GM21423 (cell line): ENCODE measurements at regions not wholly inside any gene's neighbourhood (a gene's known extent, or its start where the extent isn't known, plus 50 kb on each side); places are given as distances from the start of the nearest gene placed in this dataset.

Experiments
- ATAC-seq: cut with Tn5 transposase; IDR thresholded peaks from one replicate; pipeline ENCODE4 v1.9.1; 2021; ENCODE audit warnings: mild to moderate bottlenecking, moderate library complexity; ENCODE audit not compliant: unreplicated experiment

DNA sequence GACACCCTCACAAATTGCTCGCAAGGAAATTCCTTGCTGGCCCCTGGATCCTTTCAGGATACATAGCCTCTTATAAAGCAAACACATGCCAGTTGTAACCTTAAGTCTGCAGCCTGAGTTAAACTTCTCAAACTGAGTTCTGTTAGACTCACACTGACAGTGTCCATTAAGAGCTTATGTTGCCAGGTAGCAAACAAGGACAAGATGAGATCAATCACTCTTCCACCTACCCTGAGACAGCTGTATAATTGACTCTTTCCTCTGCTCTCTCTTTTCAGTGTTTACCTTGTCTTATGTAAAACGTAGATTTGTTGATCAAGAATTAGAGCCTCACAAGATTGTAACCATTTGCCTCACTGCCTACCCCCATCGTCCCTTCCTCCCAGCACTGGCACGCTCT, 359.8 kb downstream of the EPM2A start:
- no peak for ATAC-seq

GRCh38 chr6:145380186-145380585, 355.1 kb downstream of the EPM2A start:
- ATAC-seq, result no peak

DNA sequence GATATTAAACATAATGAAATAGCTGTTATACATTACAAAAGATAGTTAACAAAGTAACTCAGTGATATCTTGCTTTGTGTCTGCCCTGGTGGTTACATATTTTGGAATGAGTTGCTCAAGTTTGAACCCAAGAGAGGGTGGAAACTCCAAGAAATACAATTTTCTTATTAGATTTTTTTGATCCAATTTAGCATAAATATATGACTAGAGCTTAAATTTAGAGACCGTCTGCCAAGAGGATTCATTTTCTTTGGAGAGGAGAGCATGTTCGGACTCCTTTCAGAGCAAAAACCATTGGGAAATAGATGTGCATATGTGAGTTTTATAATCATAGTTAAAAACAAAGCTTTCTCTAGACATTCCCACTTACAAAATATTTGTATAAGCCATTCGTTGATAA, 353.4 kb downstream of the EPM2A start:
- no peak for ATAC-seq

DNA sequence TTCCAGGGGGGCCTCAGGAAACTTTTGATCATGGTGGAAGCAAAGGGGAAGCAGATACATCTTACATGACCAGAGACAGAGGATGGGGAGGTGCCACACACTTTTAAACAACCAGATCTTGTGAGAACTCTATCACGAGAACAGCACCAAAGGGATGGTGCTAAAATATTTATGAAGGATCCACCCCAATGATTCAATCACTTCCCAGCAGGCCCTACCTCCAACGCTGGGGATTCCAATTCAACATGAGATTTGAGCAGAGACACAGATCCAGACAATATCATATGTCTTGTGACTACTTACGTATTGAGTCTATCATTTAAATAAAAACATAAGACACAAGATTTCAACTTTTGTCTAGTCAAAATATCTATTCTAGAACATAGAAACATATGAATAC, 351.9 kb downstream of the EPM2A start:
- no peak for ATAC-seq

- no peak for ATAC-seq
These were observed 350.8 kb downstream of the EPM2A start for GRCh38 chr6:145384503-145384902.

- ATAC-seq, result no peak
These were observed 338.8 kb downstream of the EPM2A start for GRCh38 chr6:145396499-145396898.

- no peak for ATAC-seq
These were observed 334.8 kb downstream of the EPM2A start for GRCh38 chr6:145400508-145400907.

DNA sequence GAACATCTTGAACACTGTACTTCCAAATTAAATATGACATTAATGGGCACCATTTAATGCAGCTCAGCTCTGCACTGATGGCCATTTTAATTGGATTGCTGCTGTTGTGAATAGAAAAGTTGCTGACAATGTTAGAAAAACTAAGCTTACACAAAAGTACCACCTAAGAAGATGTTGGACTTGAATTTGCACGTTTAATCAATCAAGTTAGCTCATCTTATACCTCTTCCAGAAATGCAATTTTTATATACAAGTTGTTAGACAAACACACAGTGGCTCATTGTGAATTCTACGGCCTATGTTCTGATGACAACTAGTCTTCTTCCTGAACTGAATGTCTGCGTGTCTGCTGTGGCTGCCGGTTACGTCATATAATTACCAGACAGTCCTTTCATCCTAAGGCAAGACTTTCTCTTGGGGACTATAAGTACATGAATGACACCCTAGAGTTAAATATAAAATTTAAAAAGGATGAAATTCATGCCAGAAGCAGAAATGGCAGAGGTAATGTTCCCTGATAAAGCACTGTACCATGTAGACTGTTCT, 330.2 kb downstream of the EPM2A start:
- no peak for ATAC-seq

DNA sequence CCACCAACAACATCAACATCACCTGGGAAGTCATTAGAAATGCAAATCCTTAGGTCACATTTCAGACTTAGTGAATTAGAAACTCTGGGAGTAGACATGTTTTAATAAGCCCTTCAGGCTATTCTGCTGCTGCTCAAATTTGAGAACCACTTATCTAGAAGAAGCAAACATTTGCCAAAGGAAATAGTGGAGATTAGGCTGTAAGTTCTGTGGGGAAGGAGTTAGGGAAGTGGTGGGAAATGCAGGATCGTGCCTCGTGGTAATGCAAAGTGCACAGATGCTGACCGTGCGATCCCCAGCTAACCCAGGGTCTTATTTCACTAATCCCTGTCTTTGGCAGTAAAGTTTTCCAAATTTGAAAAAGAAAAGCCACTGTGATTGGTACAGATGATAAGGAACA, 328.5 kb downstream of the EPM2A start:
- no peak for ATAC-seq

DNA sequence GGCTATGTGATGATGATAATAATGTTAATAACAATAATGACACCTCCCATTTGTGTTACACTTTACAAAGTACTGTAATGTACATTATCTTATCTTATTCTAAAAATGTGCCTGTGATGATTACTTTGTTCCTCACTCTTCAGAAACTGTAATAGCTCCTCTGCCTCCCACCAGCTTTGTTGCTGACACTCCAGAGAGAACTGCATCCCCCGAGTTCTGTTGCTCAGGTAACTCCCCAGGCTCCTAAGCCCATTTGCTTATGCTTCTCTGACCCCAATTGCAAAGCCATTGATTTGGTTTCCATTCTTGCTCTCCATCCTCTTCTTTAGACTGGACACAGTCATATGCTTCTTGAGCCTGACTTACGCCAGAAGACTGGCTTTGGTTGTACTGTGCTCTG, 319.7 kb downstream of the EPM2A start:
- ATAC-seq, result no peak

- no peak for ATAC-seq
These were observed 314.7 kb downstream of the EPM2A start for GRCh38 chr6:145420599-145420998.

DNA sequence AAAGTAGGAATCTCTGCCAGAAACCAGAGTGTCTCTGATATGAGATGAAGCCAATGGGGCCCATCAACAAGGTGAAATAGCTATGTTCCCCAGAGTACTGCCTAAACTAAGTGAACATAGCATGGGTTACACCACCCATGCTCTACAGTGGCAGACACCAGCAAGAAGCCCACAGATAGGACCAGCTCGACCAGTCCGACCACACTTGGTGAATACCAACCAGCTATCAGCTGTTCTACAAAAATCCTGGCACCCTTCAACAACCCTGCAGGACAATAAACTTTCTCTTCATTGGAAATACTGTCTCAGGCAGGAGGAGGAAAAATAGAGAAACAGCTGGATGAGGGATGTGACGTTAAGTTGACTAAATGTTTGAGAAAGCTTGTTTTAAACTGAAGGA, 311.4 kb downstream of the EPM2A start:
- no peak for ATAC-seq

DNA sequence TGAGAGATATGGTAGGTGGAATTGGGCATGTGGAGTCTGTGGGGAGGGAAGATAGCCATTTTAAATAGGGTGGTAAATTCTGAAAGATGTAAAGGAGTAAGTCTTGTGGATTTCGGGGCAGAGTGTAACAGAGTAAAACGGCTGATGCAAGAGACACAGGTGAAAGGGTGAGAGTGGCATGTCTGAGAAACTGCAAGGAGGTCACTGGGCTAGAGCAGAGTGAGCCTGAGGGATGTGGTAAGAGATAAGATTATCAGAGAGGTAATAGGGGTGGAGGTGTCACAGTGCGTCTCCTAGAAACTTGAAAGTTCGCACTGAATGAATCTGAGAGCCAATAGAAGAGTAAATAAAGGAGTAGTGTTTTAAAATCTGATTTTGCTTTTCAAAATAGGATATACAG, 308.1 kb downstream of the EPM2A start:
- ATAC-seq, result no peak

- ATAC-seq, result no peak
These were observed 306.6 kb downstream of the EPM2A start for GRCh38 chr6:145428706-145429105.

GRCh38 chr6:145442110-145442509, 293.2 kb downstream of the EPM2A start:
- no peak for ATAC-seq

- no peak for ATAC-seq
These were observed 289.6 kb downstream of the EPM2A start for GRCh38 chr6:145445674-145446073.

- no peak for ATAC-seq
These were observed 284.3 kb downstream of the EPM2A start for GRCh38 chr6:145451029-145451428.

DNA sequence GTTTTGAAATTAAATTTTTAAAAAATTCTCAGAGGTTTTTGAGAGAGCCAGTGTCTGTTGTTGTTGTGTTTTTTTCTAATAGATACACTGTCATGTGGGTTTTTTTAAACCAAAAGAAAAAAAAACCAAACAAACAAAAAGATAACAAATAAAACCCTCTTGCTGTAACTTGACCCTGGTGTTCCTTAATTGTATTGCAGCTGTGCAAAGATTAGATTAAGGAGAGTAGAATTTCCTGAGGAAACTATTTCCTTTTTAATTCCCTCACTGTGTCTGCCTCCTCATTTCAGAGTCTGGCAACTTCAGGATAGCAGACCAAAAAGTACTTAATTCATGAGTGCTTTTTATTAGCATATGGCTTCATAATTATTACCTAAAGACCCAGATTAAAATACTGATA, 281.9 kb downstream of the EPM2A start:
- no peak for ATAC-seq

GRCh38 chr6:145454006-145454405, 281.3 kb downstream of the EPM2A start:
- no peak for ATAC-seq

DNA sequence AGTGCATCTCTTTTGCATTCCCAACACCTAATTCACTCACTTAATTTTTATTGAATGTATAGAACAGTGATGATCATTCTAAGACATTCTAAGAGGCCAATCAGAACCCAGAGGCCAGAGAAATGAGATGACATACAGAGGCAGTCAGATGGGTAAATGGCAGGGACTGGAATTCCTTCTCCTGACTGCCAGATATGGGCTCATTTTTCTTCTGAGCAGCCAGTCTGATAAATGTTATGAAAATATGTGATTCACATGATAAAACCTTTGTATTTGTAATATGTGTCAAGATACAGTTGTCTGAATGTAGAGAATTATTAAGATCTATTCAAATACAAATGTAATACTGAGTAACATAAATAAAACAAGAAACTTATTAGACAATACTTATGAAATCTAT, 277.8 kb downstream of the EPM2A start:
- ATAC-seq, result no peak

GRCh38 chr6:145468534-145468933, 266.8 kb downstream of the EPM2A start:
- ATAC-seq, result no peak

- ATAC-seq, result no peak
These were observed 266.3 kb downstream of the EPM2A start for GRCh38 chr6:145469021-145469420.

- ATAC-seq, result no peak
These were observed 259.4 kb downstream of the EPM2A start for GRCh38 chr6:145475794-145476396.
